HepG2 (cell line): ENCODE measurements at regions not wholly inside any gene's neighbourhood (a gene's known extent, or its start where the extent isn't known, plus 50 kb on each side); places are given as distances from the start of the nearest gene placed in this dataset.

ENCODE experiments used
- ATAC-seq: fragments of 200-7000 bp; cut with Tn5 transposase; 3 replicates; pipeline ENCODE4 v1.9.1; 2020; ENCODE audit warnings: mild to moderate bottlenecking, moderate library complexity
- BruUV-seq: library from RNA; stranded (reverse); fragments of 400-500 nt; replicated peaks from 2 replicates; lab custom pipeline; 2021; lab: Mats Ljungman, UMichigan
- CTCF ChIA-PET: fragments of 300-600 bp; formaldehyde crosslinking; extraction: SDS; loops from one replicate; lab custom pipeline; 2021; ENCODE audit warnings: low total read pairs, inconsistent platforms, low intra/inter-chr PET ratio; lab: Yijun Ruan, JAX
- POLR2A ChIA-PET: fragments of 350-600 bp; sonication (Branson Sonifier 250); formaldehyde crosslinking; loops from one replicate; lab custom pipeline; 2020; ENCODE audit warnings: antibody characterized with exemption, inconsistent platforms; lab: Yijun Ruan, JAX
- DNase-seq: peaks from one replicate; pipeline ENCODE4 v3.0.0-alpha.2; 2015; ENCODE audit warnings: low spot score
- FAIRE-seq: peaks from 3 replicates; lab custom pipeline; 2011; peaks lifted over from hg19 to GRCh38; lab: Jason Lieb, UNC
- H2AFZ ChIP-seq: one replicate; pipeline ENCODE4 v1.6.1; 2011; ENCODE audit warnings: low read length, inconsistent platforms
- H3K27ac ChIP-seq: fragments of 300-600 bp; 3 replicates; pipeline ENCODE4 v1.8.0; 2011; ENCODE audit warnings: mixed run types, mild to moderate bottlenecking, mixed read lengths, low read length, inconsistent platforms; ENCODE audit not compliant: insufficient read depth; ENCODE audit errors: extremely low read length
- H3K27me3 ChIP-seq, 2 experiments: fragments of 200-600 bp in 1 of 2; 2 replicates in 1 of 2; 3 replicates in 1 of 2; pipeline versions ENCODE4 v1.6.0 to v1.8.0; 2011; ENCODE audit warnings: low read length in 2 of 2, mild to moderate bottlenecking in 2 of 2, moderate library complexity in 2 of 2, inconsistent platforms in 1 of 2; ENCODE audit not compliant: insufficient read depth in 2 of 2, control insufficient read depth in 1 of 2
- H3K36me3 ChIP-seq, 2 experiments: fragments of 200-600 bp in 1 of 2; replicated peaks in 1 of 2; 2 replicates in 1 of 2; 3 replicates in 1 of 2; pipeline versions ENCODE4 v1.5.1 to v1.8.0; 2011; ENCODE audit warnings: low read length in 2 of 2, inconsistent platforms in 1 of 2; ENCODE audit not compliant: insufficient read depth in 2 of 2, control insufficient read depth in 1 of 2
- H3K4me1 ChIP-seq: 2 replicates; pipeline ENCODE4 v1.5.1; 2012; ENCODE audit warnings: low read length, inconsistent platforms; ENCODE audit not compliant: insufficient read depth
- H3K4me2 ChIP-seq: 2 replicates; pipeline ENCODE4 v1.6.0; 2011; ENCODE audit warnings: low read depth, low read length, inconsistent platforms
- H3K4me3 ChIP-seq, 3 experiments: fragments of 200-600 bp in 1 of 3; sonication (generic), shearing (Covaris generic) in 1 of 3; replicated peaks in 1 of 3; 2 replicates each; pipeline ENCODE4 v1.5.1; 2011 to 2016; ENCODE audit warnings: low read length in 3 of 3, inconsistent platforms in 2 of 3, low read depth in 2 of 3, mild to moderate bottlenecking in 2 of 3, control low read depth in 1 of 3, mixed read lengths in 1 of 3; ENCODE audit not compliant: insufficient read depth in 1 of 3
- H3K79me2 ChIP-seq: one replicate; pipeline ENCODE4 v1.6.1; 2011; ENCODE audit warnings: low read length, inconsistent platforms; ENCODE audit not compliant: insufficient read depth
- H3K9ac ChIP-seq: 2 replicates; pipeline ENCODE4 v1.6.0; 2011; ENCODE audit warnings: mild to moderate bottlenecking, low read depth, low read length, inconsistent platforms; ENCODE audit not compliant: insufficient read depth
- H3K9me3 ChIP-seq: 2 replicates; pipeline ENCODE4 v1.5.1; 2012; ENCODE audit warnings: mild to moderate bottlenecking, low read length
- H4K20me1 ChIP-seq: 2 replicates; pipeline ENCODE4 v1.6.0; 2011; ENCODE audit warnings: inconsistent platforms, mild to moderate bottlenecking, low read length, moderate library complexity; ENCODE audit not compliant: insufficient read depth
- AGO1 ChIP-seq: fragments of 200-400 bp; formaldehyde crosslinking; IDR thresholded peaks from 2 replicates; pipeline ENCODE4 v1.6.1; 2017; ENCODE audit warnings: mild to moderate bottlenecking, low read depth, low read length, moderate library complexity; ENCODE audit not compliant: poor library complexity, severe bottlenecking
- FOSL2 ChIP-seq: sonication (generic); formaldehyde crosslinking; IDR thresholded peaks from 2 replicates; pipeline ENCODE4 v1.4.0; 2020; ENCODE audit warnings: missing genetic modification reagents
- FOXC1 ChIP-seq: sonication (generic); formaldehyde crosslinking; IDR thresholded peaks from 2 replicates; pipeline ENCODE4 v1.8.0; 2022; ENCODE audit warnings: mild to moderate bottlenecking, missing genetic modification reagents, borderline replicate concordance
- GATAD2A ChIP-seq: IDR thresholded peaks from 2 replicates; pipeline ENCODE4 v1.6.1; 2016
- KLF6 ChIP-seq: IDR thresholded peaks from 2 replicates; pipeline ENCODE4 v1.8.0; 2016; ENCODE audit warnings: missing biosample characterization, missing genetic modification reagents
- KLF9 ChIP-seq: IDR thresholded peaks from 2 replicates; pipeline ENCODE4 v1.6.1; 2016; ENCODE audit warnings: low read depth
- KMT2B ChIP-seq: IDR thresholded peaks from 2 replicates; pipeline ENCODE4 v1.6.1; 2016; ENCODE audit warnings: missing genetic modification reagents, missing compliant biosample characterization
- MEF2D ChIP-seq: sonication (generic); formaldehyde crosslinking; IDR thresholded peaks from 2 replicates; pipeline ENCODE4 v1.5.1; 2020; ENCODE audit warnings: mild to moderate bottlenecking, missing genetic modification reagents
- NCOA2 ChIP-seq: sonication (generic); formaldehyde crosslinking; IDR thresholded peaks from 2 replicates; pipeline ENCODE4 v1.8.0; 2022; ENCODE audit warnings: inconsistent platforms
- NR1H2 ChIP-seq: sonication (generic); formaldehyde crosslinking; IDR thresholded peaks from 2 replicates; pipeline ENCODE4 v1.8.1; 2022; ENCODE audit warnings: low read depth, missing genetic modification reagents, borderline replicate concordance
- REL ChIP-seq: sonication (generic); formaldehyde crosslinking; conservative IDR thresholded peaks from 2 replicates; pipeline ENCODE4 v1.8.0; 2022; ENCODE audit warnings: mild to moderate bottlenecking, missing genetic modification reagents, moderate library complexity
- RNF2 ChIP-seq: fragments of 450-650 bp; conservative IDR thresholded peaks from 2 replicates; pipeline ENCODE4 v1.6.1; 2016; ENCODE audit warnings: low read depth
- U2AF2 ChIP-seq: fragments of 200-400 bp; formaldehyde crosslinking; IDR thresholded peaks from 2 replicates; pipeline ENCODE4 v1.6.1; 2017; ENCODE audit warnings: low read depth, mild to moderate bottlenecking, low read length
- YEATS4 ChIP-seq: sonication (generic); formaldehyde crosslinking; IDR thresholded peaks from 2 replicates; pipeline ENCODE4 v1.4.0; 2020; ENCODE audit warnings: missing genetic modification reagents, borderline replicate concordance
- ZFP1 ChIP-seq: IDR thresholded peaks from 2 replicates; pipeline ENCODE4 v1.6.1; 2016
- ZNF124 ChIP-seq: sonication (generic); formaldehyde crosslinking; IDR thresholded peaks from 2 replicates; pipeline ENCODE4 v1.4.0; 2020; ENCODE audit warnings: missing genetic modification reagents
- ZNF136 ChIP-seq: sonication (generic); formaldehyde crosslinking; IDR thresholded peaks from 2 replicates; pipeline ENCODE4 v1.8.1; 2022; ENCODE audit warnings: low read depth, mild to moderate bottlenecking, moderate library complexity, missing genetic modification reagents
- ZNF737 ChIP-seq: sonication (generic); formaldehyde crosslinking; IDR thresholded peaks from 2 replicates; pipeline ENCODE4 v1.5.0; 2020; ENCODE audit warnings: missing genetic modification reagents, mild to moderate bottlenecking, borderline replicate concordance
- ZNF749 ChIP-seq: sonication (generic); formaldehyde crosslinking; IDR thresholded peaks from 2 replicates; pipeline ENCODE4 v1.8.0; 2022; ENCODE audit warnings: mild to moderate bottlenecking, missing genetic modification reagents, moderate library complexity, borderline replicate concordance
- WGBS: methylation state at CpG from one replicate; pipeline ENCODE4 v1.1.6; 2017; ENCODE audit warnings: low lambda C conversion rate; 5-methylcytosine and 5-hydroxymethylcytosine counted together
- in situ Hi-C: cut with HindIII; loops from 2 replicates; pipeline ENCODE4 v1.10.0; 2017; ENCODE audit warnings: low pct_unique_long_range_greater_than_20kb; ENCODE audit not compliant: extremely low pct_ligation_motif_present
- intact Hi-C: fragments of 100-400 bp; cut with micrococcal nuclease; formaldehyde crosslinking; loops from one replicate; pipeline ENCODE4 v1.10.0; 2022; ENCODE audit not compliant: unreplicated experiment
- TF ChIP-seq, protein P1 (sequence below), 2 experiments: fragments of 450-650 bp in 1 of 2; sonication (generic) in 1 of 2; formaldehyde crosslinking; IDR thresholded peaks; 2 replicates each; pipeline versions ENCODE4 v1.5.0 to v1.8.0; 2020 to 2022; ENCODE audit warnings: mild to moderate bottlenecking in 1 of 2, missing genetic modification reagents in 1 of 2

DNA sequence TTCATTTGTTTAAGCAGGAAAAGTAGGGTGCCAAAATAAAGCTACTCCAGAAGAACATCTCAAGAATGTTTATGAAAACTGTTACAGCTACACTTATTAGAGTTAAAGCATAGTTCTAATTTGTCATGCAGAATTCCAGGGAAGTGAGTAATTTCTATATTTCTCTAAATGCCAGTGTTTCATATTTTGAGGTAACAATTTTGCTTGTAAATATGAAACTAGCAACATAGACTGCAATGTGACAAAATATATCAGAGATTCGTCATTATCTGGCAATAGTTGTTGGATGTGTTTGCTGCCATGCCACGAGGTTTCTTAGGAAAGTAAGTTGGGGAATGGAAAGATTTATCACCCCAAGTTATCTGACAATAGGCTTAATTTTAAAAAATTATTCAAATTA is 424.1 kb upstream of the ZEB2 start:
- no peak overlapping the region for H3K9ac ChIP-seq
- H3K4me3 ChIP-seq = no peak overlapping the region
- in situ Hi-C loops (no loop called here), intact Hi-C loops (no loop called here)
- no peaks in the 10 kb centered on the region for H3K36me3 ChIP-seq
- POLR2A ChIA-PET = no interaction called here
- no peaks in the 10 kb centered on the region for H3K79me2 ChIP-seq
- H3K4me1 ChIP-seq = no peaks in the 10 kb centered on the region
- no peaks in the 10 kb centered on the region for H4K20me1 ChIP-seq
- H3K27ac ChIP-seq = no peak overlapping the region
- H3K4me2 ChIP-seq = no peak overlapping the region
- no peaks in the 10 kb centered on the region for H3K27me3 ChIP-seq
- BruUV-seq = no TSS peak
- no peak for TF ChIP-seq AGO1
- TF ChIP-seq YEATS4 (CRISPR knock-in tag) = no peak
- TF ChIP-seq ZNF124 (CRISPR knock-in tag) = no peak
- no peak for TF ChIP-seq KMT2B (CRISPR knock-in tag)
- TF ChIP-seq NR1H2 = no peak
- H3K9me3 ChIP-seq = no peaks in the 10 kb centered on the region
- DNase-seq (no peak), ATAC-seq (no peak), FAIRE-seq (no peak)
- WGBS = 2% methylated on average over 2 of the region's 2 CpGs
- CTCF ChIA-PET = no interaction called here
- H2AFZ ChIP-seq = no peak overlapping the region

GRCh38 chr2:144943293-144943941 is 423.5 kb upstream of the ZEB2 start:
- in situ Hi-C loops = no loop called here
- Histone ChIP-seq H3K4me1 (no peaks in the 10 kb centered on the region), H3K27ac (no peak overlapping the region), H3K9ac (no peak overlapping the region), H3K27me3 (no peaks in the 10 kb centered on the region), H3K36me3 (no peaks in the 10 kb centered on the region), H3K4me2 (no peak overlapping the region), H3K4me3 (no peak overlapping the region), H3K9me3 (no peaks in the 10 kb centered on the region), H3K79me2 (no peaks in the 10 kb centered on the region), H4K20me1 (no peaks in the 10 kb centered on the region), H2AFZ (no peak overlapping the region)
- DNase-seq = no peak
- no TSS peak for BruUV-seq
- no peak for ATAC-seq
- WGBS = 1% methylated on average over 5 of the region's 5 CpGs
- POLR2A ChIA-PET = no interaction called here
- no peak for FAIRE-seq
- intact Hi-C loops = no loop called here
- CTCF ChIA-PET = no interaction called here
- TF ChIP-seq ZNF737 (CRISPR knock-in tag) = no peak
- no peak for TF ChIP-seq REL (CRISPR knock-in tag)
- TF ChIP-seq ZNF124 (CRISPR knock-in tag) = no peak
- no peak for TF ChIP-seq ZFP1 (CRISPR knock-in tag)
- TF ChIP-seq FOXC1 (CRISPR knock-in tag) = no peak
- no peak for TF ChIP-seq U2AF2
- TF ChIP-seq, protein P1, sequence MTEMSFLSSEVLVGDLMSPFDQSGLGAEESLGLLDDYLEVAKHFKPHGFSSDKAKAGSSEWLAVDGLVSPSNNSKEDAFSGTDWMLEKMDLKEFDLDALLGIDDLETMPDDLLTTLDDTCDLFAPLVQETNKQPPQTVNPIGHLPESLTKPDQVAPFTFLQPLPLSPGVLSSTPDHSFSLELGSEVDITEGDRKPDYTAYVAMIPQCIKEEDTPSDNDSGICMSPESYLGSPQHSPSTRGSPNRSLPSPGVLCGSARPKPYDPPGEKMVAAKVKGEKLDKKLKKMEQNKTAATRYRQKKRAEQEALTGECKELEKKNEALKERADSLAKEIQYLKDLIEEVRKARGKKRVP (CRISPR knock-in tag; IDR thresholded peaks at IDR 0.05) = no peak
- TF ChIP-seq FOSL2 (CRISPR knock-in tag) = no peak
- TF ChIP-seq ZNF749 = no peak
- no peak for TF ChIP-seq RNF2
- TF ChIP-seq ZNF136 (CRISPR knock-in tag) = no peak
- no peak for TF ChIP-seq KLF6 (CRISPR knock-in tag)
- no peak for TF ChIP-seq KLF9 (CRISPR knock-in tag)
- no peak for TF ChIP-seq NCOA2 (CRISPR knock-in tag)
- TF ChIP-seq GATAD2A (CRISPR knock-in tag) = no peak
- no peak for TF ChIP-seq MEF2D
